ENCODE measurements at regions not wholly inside any gene's neighbourhood (a gene's known extent, or its start where the extent isn't known, plus 50 kb on each side); places are given as distances from the start of the nearest gene placed in this dataset.

DNA sequence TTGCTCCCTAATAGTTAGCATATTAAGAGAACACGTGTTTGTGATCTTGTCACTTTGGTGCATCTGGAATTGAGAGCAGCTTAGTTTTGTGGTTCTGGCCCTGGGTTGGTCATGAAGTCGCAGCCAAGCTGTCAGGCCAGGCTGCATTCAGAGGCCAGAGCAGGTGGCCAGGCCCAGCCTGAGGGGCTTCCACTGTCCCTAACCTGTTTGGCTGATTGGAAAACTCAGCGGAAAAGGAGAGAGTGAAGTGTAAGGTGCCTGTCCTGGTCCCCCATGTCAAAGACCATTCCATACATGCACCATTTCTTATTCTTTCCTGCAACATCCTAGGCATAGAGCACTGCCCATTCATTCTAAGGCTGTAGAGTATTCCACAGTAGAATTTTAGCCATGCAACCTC is 111.5 kb upstream of the IGLL5 start:
- no peak for TF ChIP-seq MXD4 (CRISPR knock-in tag; IDR thresholded peaks at IDR 0.05)
- no peak for TF ChIP-seq DPF2 (CRISPR knock-in tag; IDR thresholded peaks at IDR 0.05; ENCODE audit: borderline replicate concordance, low read depth)

Measured in HepG2 (cell line).